ENCODE measurements at regions not wholly inside any gene's neighbourhood (a gene's known extent, or its start where the extent isn't known, plus 50 kb on each side); places are given as distances from the start of the nearest gene placed in this dataset.

GRCh38 chr5:116652903-116653302 lies 78.3 kb upstream of the SEMA6A start:
- no peak for DNase-seq

- no peak for DNase-seq
Measured at GRCh38 chr5:116652196-116652729, 77.6 kb upstream of the SEMA6A start.

GRCh38 chr5:116651653-116652052 lies 77.0 kb upstream of the SEMA6A start:
- DNase-seq = no peak

- no peak for DNase-seq
Measured at GRCh38 chr5:116650964-116651363, 76.3 kb upstream of the SEMA6A start.

- no peak for DNase-seq
Measured at GRCh38 chr5:116650544-116650943, 75.9 kb upstream of the SEMA6A start.

- no peak for DNase-seq
Measured at GRCh38 chr5:116646611-116647289, 72.1 kb upstream of the SEMA6A start.

GRCh38 chr5:116645627-116646026 lies 71.0 kb upstream of the SEMA6A start:
- no peak for DNase-seq

- DNase-seq = no peak
Measured at GRCh38 chr5:116640236-116640635, 65.6 kb upstream of the SEMA6A start.

GRCh38 chr5:116637149-116637740 lies 62.6 kb upstream of the SEMA6A start:
- DNase-seq = no peak

- no peak for DNase-seq
Measured at GRCh38 chr5:116632890-116633289, 58.3 kb upstream of the SEMA6A start.

- no peak for DNase-seq
Measured at GRCh38 chr5:116631147-116631546, 56.5 kb upstream of the SEMA6A start.

GRCh38 chr5:116629168-116629567 lies 54.5 kb upstream of the SEMA6A start:
- no peak for DNase-seq

- DNase-seq = no peak
Measured at GRCh38 chr5:116626945-116627679, 52.5 kb upstream of the SEMA6A start.

- no peak for DNase-seq
Measured at GRCh38 chr5:116626272-116626723, 51.7 kb upstream of the SEMA6A start.
